NCI-H510A treated with DMSO at 0.1 percent for 48 hours (cell line): ENCODE measurements at regions not wholly inside any gene's neighbourhood (a gene's known extent, or its start where the extent isn't known, plus 50 kb on each side); places are given as distances from the start of the nearest gene placed in this dataset.
A peak's percentile ranks its signal among the peaks of the same experiment; 100 is the strongest.
"Not testable (repeated sequence)": the region's sequence is repeated elsewhere in the genome, so short reads cannot be mapped to it uniquely, and the experiment has no call there.

Source experiments
- DNase-seq: peaks from one replicate; lab custom pipeline; 2025; lab: John Stamatoyannopoulos, UW

DNA sequence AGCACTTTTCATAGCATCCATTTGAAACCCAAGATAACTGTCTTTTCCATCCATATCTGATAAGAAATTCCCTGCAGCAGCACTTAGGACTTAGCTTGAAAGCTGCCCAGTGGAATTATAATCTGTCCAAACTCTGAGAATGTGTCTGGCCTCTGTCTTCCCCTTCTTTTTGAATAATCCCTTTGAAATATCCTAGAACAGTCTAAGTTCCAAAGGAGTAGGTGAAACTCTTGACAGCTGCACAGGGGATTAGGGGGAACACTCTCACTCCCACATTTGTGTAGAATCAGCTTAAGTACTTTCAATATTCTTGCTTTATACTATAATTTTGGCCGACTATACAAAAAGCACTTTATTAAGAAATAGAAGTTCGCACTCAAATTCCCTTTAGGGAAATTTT, 157.7 kb downstream of the PAPSS1 start:
- DNase-seq = no peak

DNA sequence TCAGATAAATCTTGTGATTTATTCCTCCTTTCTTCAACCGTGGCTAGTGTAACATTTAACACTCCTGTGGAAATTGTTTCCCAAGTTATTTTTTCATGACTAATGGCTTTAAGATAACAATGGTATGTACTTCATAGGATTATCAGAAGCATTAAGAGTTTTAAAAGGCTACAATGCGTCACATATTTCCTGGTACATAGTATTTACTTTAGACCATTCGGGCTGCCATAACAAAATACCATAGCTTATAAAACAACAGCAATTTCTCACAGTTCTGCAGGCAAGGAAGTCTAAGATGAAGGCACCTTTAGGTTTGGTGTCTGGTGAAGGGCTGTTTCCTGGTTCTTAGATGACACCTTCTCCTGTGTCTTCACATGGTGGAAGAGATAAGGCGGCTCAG, 158.6 kb downstream of the PAPSS1 start:
- no peak for DNase-seq

DNA sequence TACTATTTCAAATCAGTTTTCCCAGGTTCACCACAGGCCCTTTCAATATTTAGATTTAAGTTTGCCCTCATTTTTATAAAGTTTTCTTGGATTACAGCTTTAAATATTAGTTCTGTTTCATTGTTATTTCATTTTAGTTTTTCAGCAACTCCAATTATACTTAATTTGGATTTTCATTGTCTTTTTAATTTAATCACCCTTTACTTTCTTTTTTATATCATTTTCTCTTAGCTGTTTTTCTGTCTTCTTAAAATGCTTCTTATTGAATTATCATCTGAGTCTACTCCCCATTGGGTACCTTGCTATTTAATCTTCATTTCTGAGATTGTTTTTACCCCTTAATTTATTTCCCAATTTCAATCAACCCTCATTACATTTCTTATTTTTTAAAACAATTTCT, 160.4 kb downstream of the PAPSS1 start:
- DNase-seq = no peak

DNA sequence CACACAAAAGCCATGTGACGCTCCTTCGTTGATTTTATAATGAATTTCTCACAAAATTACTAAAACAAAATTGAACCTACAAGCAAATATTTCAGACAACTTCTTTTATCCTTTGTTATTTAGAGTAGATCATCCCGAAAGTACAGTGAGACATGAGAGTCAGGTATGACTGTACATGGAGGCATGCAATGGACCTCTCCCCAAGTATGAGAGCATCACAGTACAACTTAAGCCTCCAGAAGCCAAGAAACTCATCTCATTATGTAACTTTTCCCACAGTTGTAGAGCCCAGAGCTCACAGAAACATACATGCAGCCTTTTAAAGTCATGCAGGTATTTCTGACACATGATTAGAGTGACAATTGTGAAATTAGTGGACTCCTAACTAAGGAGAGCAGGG, 167.7 kb downstream of the PAPSS1 start:
- DNase-seq = no peak

DNA sequence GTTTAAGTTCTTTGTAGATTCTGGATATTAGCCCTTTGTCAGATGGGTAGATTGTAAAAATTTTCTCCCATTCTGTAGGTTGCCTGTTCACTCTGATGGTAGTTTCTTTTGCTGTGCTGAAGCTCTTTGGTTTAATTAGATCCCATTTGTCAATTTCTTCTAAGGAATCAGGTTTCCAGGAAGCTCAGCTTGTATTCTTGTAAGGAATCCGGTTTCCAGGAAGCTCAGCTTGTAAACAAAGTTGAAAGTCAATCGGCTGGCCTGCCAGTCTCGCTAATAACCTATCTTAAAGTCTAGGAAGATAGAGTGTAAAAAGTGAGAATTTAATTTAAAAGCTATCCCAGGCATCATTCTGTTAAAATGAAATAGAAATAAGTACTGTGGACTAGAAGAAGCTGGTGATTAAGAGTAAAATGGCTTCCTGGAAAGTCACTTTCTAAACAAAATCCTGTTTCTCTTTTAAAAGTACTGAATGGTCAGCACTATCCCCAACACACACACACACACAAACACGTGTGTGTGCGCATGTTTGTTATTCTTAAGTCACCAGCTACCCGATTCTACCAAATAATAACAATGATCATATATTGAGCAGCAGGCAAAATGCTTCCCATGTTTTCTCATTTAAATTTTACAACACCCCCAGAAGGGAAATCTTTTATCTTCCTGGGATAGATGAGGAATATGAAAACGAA, 171.7 kb downstream of the PAPSS1 start:
- DNase-seq = no peak

DNA sequence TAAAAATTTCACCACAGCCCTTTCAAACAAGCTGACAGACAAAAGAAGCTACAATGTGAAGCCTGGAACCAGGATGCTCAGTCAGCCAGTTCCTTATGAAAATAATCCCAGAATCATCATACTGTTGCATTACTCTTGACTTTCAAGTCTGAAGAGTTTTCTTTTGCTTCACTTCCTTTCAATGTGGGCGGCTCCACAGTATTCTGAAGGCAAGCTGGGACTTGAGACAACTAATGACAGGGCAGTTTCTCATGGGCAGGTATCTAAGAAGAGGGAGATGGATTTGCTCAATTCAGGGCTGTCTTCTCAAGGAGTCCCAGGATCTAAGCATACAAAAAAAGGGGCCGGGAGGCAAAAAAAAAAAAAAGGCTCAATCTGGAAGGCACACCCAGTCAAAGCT, 173.4 kb downstream of the PAPSS1 start:
- no peak for DNase-seq

DNA sequence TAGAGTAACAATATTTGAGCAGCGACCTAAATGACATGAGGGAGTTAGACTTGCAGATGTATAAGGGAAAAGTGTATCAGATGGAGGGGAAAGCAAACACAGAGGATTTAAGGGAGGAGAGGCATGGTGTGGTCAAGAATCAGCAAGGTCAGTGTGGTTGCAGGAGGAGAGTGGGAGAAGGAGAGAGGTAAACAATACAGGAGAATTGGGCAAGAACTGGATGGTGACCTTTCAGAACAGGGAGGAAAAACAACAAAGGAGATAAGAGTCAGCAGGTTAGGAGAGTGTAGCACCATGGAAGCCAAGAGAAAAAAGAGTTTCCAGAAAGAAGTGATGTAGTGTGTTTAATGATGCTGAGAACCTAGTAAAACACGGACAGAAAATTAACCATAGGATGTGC, 178.5 kb downstream of the PAPSS1 start:
- no peak for DNase-seq

DNA sequence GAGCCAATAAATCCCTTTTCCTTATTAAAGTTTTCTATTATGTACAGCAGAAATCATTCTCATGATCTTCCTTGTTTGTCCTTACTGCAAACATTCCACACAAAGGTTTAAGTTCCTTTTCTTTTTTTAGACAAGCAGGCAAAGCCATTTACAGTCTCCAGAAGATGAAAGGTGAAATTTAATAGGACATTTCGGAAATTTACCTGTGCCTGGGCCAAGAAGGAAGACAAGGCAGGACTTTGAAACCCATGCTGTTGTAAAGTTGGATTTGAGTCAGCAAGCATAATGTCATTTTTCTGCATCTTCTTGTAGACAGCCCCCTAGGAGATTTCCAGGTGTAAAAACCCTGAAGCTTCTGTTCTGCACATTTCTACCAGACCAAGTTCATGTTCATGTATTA, 188.1 kb downstream of the PAPSS1 start:
- no peak for DNase-seq

DNA sequence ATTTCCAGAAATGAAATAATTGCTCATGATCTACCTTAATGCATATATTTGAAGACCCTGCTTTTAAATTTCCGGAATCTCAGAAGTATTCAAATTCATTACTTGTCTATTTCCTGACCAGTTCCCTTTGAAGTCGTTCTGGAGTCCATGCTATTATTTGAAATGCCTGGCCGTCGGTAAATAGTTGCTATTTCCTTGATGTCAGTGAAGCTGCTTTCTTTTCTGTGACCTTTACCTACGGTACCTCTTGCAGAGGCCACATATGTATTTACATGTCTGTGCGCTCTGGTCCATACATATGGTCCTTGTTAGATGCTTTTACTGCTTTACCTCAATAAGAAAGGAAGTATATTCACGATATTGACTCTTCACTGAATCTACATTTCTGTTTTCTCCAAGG, 199.7 kb downstream of the PAPSS1 start:
- no peak for DNase-seq

DNA sequence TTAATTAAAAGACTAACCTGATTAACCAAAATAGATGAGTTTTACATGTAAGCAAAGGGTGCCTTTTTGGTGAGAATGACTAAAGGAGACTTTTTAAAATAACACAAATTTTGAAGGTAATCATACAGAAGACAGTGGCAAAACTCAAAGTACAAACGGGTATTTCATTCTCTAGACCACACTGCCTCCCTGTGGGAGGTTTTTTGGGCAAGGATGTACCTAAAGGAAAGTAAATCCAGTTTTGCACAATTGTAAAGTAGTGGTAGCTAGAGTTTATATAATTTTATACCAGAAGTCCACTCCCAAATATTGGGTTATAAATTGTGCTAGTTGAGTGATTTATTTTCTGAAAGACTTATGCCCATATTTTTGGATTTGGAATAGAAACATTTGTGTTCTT, 201.0 kb downstream of the PAPSS1 start:
- DNase-seq = no peak

DNA sequence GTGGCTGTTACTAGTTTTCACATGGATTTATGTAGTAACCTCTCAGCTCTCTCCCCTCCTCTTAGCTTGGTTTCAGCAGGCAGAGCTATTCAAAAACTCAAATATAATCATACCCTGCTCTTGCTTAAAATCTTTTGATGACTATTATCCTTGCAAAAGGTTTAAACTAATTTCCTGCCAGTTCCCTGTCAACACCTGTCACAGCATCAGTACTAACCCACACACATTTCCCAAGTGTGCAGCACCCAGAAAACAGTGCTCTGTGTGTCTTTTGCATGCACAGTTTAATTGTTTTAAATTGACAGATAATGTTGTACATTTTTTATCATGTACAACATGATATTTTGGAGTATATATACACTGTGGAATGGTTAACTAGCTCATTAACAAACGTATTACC, 202.0 kb downstream of the PAPSS1 start:
- no peak for DNase-seq

DNA sequence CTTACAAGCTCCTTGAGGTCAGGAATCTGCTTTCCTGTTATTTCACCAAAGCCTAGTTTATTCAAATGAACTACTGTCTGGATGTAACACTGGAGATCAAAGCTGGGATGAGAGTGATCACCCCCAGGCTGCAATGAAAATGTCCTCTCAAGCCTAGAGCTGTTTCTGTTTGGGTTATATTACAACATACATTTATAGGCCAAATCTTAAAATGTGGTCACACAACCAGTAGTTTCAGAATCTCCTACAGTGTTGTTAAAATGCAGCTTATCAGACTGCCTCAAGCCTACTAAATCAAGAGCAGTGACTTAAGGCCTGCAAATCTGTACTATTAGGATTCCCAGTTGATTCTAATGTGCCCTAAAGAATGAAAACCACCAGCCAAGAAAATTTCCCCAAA, 207.5 kb downstream of the PAPSS1 start:
- DNase-seq = no peak

DNA sequence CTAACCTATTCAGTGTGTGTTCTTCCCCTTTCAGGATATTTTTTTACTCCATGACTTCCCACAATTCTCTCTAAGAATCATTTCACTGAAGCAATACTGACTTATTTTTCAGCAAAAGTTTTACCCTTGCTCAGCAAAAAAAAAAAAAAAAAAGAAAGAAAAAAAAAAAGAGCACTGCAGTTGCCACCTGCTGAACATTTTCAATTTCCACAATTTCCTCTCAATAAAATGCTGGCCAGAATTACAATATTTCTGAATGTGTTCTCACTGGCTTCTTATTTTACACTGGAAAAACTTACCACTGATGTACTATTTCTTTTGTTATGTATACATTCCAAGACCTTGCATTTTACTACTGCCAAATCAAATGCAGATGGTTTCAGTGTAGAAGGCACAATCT, 210.4 kb downstream of the PAPSS1 start:
- DNase-seq = no peak

DNA sequence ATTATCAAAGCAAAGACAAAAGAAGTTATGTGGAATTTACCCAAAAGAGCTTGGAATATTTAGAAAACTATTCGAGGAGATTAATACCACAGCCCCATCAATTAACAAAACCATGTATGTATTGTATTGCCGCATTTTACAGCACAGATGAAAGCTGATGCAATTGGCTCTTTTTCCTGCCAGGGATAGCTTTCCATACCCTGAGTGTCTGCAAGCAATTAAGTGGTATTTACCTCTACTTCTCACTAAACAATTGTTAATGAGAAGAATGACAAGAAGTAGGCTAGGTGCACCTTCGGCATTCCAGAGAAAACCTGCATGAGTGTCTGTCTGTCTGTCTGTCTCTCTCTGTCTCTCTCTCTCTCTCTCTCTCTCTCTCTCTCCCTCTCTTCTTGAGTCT, 219.5 kb downstream of the PAPSS1 start:
- DNase-seq = no peak

DNA sequence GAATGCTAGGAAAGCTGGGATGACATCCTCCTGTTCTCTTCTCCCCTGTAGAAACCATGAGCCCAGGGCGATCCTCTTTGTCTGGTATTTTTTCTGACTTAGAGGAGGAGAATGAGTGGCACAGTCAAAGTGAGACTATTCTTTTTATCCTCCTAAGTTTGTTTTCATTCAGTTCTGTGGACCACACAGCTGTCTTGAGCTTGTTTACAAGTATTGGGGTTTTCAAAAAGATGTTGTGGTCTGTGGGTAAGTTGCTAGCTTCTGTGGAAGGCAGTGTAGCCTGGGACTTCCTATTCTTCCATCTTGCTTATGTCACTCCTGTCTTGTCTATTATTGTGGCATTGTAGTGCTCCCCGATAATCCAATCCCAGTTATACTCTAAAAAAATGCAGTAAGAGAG, 223.0 kb downstream of the PAPSS1 start:
- no peak for DNase-seq

DNA sequence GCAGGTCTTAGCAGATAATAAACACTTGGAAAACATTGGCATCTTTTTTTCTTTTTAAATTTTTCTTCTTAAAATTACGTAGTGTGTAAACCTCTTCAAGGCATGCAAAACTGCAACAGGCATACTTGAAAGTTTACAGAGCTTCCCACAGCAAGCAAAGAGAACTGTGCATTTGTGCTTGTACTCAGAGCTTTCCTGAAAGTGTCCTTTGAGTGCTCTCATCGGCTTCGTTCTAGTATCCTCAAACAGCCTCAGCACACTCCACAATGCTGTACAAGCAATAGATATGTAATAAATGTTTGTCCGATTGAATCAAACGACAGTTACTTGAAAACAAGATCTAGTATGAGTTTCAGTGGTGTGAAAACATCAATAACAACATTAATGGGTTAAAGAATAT, 227.5 kb downstream of the PAPSS1 start:
- peak; percentile 60 for DNase-seq

DNA sequence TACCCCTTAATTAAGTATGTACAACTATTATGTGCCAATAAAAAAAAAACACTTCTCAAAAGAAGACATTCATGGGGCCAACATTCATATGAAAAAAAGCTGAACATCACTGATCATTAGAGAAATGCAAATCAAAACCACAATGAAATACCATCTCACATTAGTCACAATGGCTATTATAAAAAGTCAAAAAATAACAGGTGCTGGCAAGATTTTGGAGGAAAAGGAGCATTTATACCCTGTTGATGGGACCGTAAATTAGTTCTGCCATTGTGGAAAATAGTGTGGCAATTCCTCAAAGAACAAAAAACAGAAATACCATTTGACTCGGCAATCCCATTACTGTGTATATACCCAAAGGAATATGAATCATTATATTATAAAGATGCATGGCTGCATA, 229.9 kb downstream of the PAPSS1 start:
- no peak for DNase-seq

DNA sequence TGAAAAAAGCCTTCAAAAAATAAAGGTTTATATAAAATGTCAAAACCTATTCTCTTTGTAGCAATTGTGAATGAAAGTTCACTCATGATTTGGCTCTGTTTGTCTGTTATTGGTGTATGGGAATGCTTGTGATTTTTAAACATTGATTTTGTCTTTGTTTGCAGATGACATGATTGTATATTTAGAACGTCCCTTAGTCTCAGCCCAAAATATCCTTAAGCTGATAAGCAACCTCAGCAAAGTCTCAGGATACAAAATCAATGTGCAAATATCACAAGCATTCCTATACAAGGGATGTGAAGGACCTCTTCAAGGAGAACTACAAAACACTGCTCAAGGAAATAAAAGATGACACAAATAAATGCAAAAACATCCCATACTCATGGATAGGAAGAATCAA, 236.4 kb downstream of the PAPSS1 start:
- DNase-seq = not testable (repeated sequence)

DNA sequence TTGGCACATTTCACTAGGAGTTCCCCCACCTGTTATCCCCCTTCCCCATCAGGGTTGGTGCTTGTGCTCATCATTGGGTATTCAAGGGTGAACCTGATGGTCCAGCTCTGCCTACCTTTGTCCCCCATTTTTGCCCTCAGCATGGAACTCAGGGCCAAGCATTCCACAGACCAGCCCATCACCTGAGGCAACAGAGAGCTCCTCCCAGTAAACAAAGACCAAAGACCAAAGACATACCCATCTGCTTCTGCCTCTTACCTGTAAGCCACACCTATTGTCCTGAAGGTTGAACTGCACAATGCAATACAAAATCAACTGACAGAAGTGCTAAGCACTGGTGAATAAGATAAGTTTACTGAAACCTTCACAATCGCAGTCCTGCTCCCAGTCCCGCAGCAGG, 237.5 kb downstream of the PAPSS1 start:
- no peak for DNase-seq

DNA sequence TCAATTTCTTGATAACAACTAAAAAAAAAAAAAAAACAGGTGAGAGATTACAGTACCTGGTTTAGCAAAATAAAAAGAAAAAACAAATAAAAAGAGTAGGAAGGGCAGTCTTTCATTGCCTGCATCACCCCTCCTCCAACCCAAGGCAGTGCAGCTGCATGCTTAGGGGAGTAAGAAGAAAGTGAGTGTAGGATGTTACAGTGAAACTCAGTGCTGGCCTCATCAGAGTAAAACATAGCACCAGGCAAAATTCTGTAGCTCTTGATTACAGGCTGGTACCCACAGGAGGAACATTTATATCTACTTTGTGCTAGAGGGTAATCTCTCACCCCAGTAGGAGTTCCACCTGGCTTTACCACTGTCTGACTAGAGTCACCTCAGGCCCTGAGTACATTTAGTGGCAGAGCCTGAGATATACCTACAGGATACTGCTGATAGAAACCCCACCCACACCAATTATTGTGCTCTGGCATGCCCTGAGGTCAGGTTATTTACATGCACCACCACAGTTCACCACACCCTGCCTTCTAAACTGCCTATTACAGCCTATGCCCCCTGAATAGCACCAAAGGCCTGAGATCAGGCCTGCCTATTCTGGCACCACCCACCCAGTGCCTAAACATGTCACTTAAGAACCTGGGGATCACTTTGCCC, 241.6 kb downstream of the PAPSS1 start:
- DNase-seq = no peak

DNA sequence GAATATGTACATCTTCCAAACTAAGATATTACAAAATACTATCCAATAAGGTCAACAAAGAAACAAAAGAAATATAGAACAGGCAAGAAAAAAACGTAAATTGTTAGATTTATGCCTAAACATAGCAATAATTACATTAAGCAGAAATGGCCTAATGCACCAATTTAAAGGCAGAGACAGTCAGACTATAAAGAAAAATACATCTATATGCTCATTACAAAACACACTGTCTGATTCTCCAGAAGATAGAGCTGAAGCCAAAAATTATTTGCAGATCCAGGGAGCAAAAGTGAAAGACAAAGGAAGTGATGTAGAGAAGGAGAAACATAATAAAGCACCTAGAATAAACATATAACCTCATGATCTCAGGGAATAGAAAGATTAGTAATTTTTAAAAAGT, 246.9 kb downstream of the PAPSS1 start:
- no peak for DNase-seq

DNA sequence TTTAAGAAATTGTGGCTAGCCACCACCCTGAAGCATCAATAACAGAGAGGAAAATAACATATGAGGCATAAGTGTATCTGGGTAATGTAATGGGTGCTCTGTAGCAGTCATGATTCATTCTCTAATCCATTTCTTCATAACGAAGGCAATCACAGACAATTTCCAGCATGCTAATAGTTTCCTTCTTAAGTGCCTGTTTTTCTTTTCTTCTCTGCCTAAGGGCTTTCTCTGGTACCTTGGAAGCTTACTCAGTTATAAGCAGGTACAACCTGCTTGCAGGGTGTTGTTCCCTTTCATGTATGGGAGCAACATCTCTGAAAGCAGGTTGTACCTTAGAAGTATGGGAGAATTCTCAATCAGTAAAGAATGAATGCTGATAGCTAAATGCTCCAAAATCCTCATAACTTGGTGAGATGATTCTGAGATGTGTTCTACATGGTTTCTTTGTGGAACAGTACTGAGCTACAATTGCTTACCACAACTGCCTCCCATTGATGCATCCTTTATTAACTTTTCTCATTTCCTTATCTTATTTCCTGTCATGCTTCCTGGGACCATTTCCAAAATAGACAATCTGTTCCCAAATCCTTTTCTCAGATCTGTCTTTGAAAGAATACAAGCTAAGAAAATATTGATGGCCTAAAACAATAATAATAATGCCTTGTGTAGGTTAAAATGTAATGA, 247.6 kb downstream of the PAPSS1 start:
- DNase-seq = no peak

DNA sequence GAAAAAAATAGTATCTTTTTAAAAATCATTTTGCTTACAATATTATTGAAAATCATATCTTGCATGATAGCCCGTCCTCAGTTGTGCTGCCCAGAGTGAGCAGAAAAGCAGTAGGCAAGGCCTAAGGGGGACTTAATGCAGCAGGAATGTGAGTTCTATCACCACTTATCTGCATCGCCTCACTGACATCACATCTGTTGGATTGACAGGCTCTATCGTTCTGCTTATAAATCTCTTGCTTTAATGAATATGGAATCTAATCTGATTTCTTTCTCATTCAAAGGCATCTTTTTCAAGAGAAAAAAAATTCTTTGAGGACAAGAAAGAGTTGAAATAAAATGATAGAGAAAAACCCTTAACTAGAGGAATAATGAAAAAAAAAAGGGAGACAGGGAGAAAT, 249.9 kb downstream of the PAPSS1 start:
- no peak for DNase-seq

DNA sequence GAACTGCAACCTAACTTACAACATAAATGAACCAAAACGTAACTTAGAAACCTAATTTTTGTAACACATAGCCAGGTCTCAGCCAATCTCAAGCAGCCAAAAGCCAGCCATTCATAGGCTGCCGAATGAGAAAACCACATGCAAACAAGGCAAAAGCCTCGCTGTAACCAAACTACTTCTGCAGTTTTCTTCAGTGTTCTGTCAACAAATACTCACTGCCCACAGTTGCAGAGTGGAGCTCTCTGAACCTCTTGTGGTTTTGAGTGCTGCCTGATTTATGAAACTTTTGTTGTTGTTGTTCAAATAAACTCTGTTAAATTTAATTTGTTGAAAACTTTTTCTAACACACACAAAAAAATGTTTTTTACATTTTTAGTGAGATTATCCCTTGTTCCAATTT, 251.2 kb downstream of the PAPSS1 start:
- peak; percentile 1 for DNase-seq
